ENCODE measurements at regions not wholly inside any gene's neighbourhood (a gene's known extent, or its start where the extent isn't known, plus 50 kb on each side); places are given as distances from the start of the nearest gene placed in this dataset.

DNA sequence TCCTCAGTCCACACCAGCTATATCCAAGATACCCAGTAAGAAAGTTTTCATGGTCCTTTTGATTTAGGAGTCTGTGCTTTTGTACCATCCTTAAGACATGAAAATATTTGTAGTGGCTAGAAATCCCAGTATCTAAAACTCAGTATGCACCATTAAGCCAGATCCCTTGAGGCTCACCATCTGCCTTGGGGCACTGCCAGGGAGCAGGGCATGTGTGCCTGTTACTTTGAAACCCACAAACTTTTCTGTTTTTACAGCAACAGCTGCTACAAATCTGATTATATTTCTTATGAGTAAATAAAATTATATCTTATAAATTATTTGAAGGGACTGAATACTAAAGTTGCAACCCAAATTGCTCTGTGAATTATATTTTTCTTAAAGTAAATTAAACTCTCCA lies 290.5 kb upstream of the MANEA start (continued):
- TF ChIP-seq ZNF462 (CRISPR knock-in tag; IDR thresholded peaks at IDR 0.05): no peak

- Histone ChIP-seq H3K27me3 (ENCODE audit: insufficient read depth) (no peaks in the 10 kb centered on the region), H4K20me1 (replicated peaks; ENCODE audit: insufficient read depth) (no peaks in the 10 kb centered on the region), H3K4me3 (no peak overlapping the region), H3K9me2 (ENCODE audit: insufficient read depth) (no peaks in the 10 kb centered on the region), H3K4me1 (ENCODE audit: insufficient read depth) (peaks cover 8% of the 10 kb centered on the region), H3K4me2 (no peak overlapping the region), H3K79me2 (replicated peaks; ENCODE audit: insufficient read depth) (no peaks in the 10 kb centered on the region), H3K27ac (ENCODE audit: low read depth) (no peak overlapping the region), H3F3A (replicated peaks; ENCODE audit: low read depth) (no peaks in the 10 kb centered on the region), H2AFZ (no peak overlapping the region), H3K36me3 (ENCODE audit: insufficient read depth) (no peaks in the 10 kb centered on the region)
- DNase-seq (ENCODE audit: low spot score) (no peak), ATAC-seq (no peak)
- Mint-ChIP-seq H3K4me3 (no peak overlapping the region), H3K36me3 (ENCODE audit: low read depth) (no peaks in the 10 kb centered on the region), H3K4me1 (peaks cover 12% of the 10 kb centered on the region), H3K9me3 (no peaks in the 10 kb centered on the region), H3K27ac (no peak overlapping the region), H3K27me3 (ENCODE audit: insufficient read depth, low read depth, poor library complexity) (no peaks in the 10 kb centered on the region)
- TF ChIP-seq EZH2 (IDR thresholded peaks at IDR 0.05; ENCODE audit: low read depth, unreplicated experiment): no peak
- TF ChIP-seq ZNF462 (CRISPR knock-in tag; IDR thresholded peaks at IDR 0.05): no peak
- no peak for TF ChIP-seq CTCF (conservative IDR thresholded peaks at IDR 0.05; ENCODE audit: low read depth in 2 of 2)
- no peak for TF ChIP-seq NANOG (IDR thresholded peaks at IDR 0.05; ENCODE audit: borderline replicate concordance)
- no peak for TF ChIP-seq JUNB (IDR thresholded peaks at IDR 0.05; ENCODE audit: unreplicated experiment)
- no peak for TF ChIP-seq CREB1 (CRISPR knock-in tag; IDR thresholded peaks at IDR 0.05; ENCODE audit: low read depth)
- TF ChIP-seq POLR2AphosphoS5 (IDR thresholded peaks at IDR 0.05; ENCODE audit: low read depth): no peak
- no peak for TF ChIP-seq ZNF331 (CRISPR knock-in tag; IDR thresholded peaks at IDR 0.05; ENCODE audit: low read depth)
- TF ChIP-seq EZH2phosphoT487 (IDR thresholded peaks at IDR 0.05; ENCODE audit: unreplicated experiment): no peak
These were observed 289.1 kb upstream of the MANEA start for GRCh38 chr6:95288251-95288650.

Data from GM23338 (cell line).